ENCODE measurements at regions not wholly inside any gene's neighbourhood (a gene's known extent, or its start where the extent isn't known, plus 50 kb on each side); places are given as distances from the start of the nearest gene placed in this dataset.

DNA sequence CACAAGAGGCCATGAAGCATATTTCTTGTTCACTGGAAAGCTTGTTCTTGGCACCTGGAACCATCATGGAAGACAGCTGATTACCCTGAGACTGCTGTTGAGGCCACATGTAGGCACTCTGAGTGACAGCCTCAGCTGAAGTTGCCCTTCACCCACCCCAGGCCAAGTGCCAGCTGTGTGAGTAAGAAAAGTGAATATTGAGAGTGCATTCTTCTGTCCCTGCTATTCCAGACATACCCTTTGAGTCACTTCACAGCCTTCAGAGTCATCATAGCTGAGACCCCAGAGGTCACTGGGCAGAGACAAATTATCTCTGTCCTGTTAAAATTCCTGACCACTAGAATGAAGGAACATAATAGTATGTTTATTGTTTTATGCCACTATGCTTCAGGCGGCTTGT lies 79.6 kb downstream of the NFKBIZ start:
- ChIA-PET CTCF (interaction anchor here (1.1 kb wide), 1 partner anchor 296 kb away, joined by 3 read pairs; no protein-coding TSS in a partner anchor), POLR2A (no interaction called here)
- Histone ChIP-seq H3K27me3 (ENCODE audit: control insufficient read depth, insufficient read depth, low read length) (no peaks in the 10 kb centered on the region), H3K4me3 (ENCODE audit: low read depth, low read length) (no peak overlapping the region), H3K27ac (ENCODE audit: low read depth, low read length) (no peak overlapping the region), H3K9me3 (ENCODE audit: control insufficient read depth, insufficient read depth, low read length) (no peaks in the 10 kb centered on the region)
- no peak for DNase-seq (ENCODE audit: low read depth, low spot score)
- TF ChIP-seq, protein P1, sequence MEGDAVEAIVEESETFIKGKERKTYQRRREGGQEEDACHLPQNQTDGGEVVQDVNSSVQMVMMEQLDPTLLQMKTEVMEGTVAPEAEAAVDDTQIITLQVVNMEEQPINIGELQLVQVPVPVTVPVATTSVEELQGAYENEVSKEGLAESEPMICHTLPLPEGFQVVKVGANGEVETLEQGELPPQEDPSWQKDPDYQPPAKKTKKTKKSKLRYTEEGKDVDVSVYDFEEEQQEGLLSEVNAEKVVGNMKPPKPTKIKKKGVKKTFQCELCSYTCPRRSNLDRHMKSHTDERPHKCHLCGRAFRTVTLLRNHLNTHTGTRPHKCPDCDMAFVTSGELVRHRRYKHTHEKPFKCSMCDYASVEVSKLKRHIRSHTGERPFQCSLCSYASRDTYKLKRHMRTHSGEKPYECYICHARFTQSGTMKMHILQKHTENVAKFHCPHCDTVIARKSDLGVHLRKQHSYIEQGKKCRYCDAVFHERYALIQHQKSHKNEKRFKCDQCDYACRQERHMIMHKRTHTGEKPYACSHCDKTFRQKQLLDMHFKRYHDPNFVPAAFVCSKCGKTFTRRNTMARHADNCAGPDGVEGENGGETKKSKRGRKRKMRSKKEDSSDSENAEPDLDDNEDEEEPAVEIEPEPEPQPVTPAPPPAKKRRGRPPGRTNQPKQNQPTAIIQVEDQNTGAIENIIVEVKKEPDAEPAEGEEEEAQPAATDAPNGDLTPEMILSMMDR (IDR thresholded peaks at IDR 0.05; ENCODE audit: low read depth, low read length): no peak

DNA sequence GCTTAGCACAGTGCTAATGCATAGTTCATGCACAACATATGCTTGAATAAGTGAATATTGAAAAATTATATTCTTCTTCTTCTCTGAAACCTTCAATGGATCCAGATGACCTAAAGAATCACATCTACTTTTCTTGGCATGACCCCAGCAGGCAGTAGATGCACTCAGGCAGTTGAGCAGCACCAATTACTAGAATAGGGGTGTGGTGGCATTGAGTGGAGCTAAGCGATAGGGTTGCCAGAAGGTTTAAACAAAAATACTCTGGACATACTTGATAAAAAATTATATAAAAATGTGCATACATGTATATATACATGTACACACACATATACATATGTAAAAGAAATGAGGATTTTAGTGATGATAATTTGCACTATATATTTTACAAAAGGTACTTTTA lies 81.8 kb downstream of the NFKBIZ start:
- H3K9me3 ChIP-seq (ENCODE audit: control insufficient read depth, insufficient read depth, low read length): no peaks in the 10 kb centered on the region; the same call in 1 of the 2 replicates
- H3K27ac ChIP-seq (ENCODE audit: low read depth, low read length): no peak overlapping the region
- TF ChIP-seq, protein P1 (IDR thresholded peaks at IDR 0.05; ENCODE audit: low read depth, low read length): no peak
- ChIA-PET POLR2A (no interaction called here), CTCF (interaction anchor here (1.9 kb wide), 1 partner anchor 12 kb away, joined by 4 read pairs; no protein-coding TSS in a partner anchor)
- no peaks in the 10 kb centered on the region for H3K27me3 ChIP-seq (ENCODE audit: control insufficient read depth, insufficient read depth, low read length)
- no peak overlapping the region for H3K4me3 ChIP-seq (ENCODE audit: low read depth, low read length)
- DNase-seq (ENCODE audit: low read depth, low spot score): no peak

DNA sequence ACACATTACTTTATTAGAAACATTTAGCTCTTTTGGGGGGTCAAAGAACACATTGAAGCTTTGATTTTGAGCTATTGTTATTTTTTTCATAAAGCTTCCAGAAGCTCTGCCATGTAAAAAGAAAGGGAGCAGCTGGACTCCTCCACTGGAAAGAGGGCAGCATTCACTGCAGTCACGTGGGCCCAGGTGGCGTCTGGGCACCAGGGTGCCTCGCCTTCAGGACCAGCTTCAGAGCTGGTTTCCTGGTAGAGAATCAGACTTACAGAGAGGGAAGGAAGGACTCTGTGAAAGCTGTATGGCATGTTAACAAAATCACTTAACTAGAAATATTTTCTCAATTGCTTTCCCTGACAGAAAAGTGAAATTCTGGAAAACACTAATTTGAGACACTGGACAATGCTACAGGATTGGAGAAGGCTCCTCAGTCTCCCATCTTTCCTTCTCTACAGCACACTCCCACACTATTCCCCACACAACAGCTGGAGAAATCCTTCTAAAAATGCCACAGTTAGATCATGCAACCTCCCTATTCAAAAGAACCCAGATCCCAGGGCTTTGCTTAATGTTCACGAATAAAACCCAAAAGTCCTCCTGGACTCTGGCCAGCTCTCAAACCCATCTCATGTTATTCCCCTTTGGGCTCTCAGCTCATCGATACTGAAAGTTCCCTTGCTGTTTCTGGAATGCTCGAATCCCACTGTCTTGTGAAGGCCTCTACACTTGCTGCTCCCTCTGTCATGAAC lies 83.2 kb downstream of the NFKBIZ start:
- ChIA-PET CTCF (interaction anchor here (1.2 to 1.9 kb wide), 4 partner anchors 11 to 296 kb away, joined by 4 to 7 read pairs (median 4); no protein-coding TSS in a partner anchor), POLR2A (no interaction called here)
- Histone ChIP-seq H3K4me3 (ENCODE audit: low read depth, low read length) (no peak overlapping the region), H3K27me3 (ENCODE audit: control insufficient read depth, insufficient read depth, low read length) (no peaks in the 10 kb centered on the region), H3K9me3 (ENCODE audit: control insufficient read depth, insufficient read depth, low read length) (no peaks in the 10 kb centered on the region; the same call in 1 of the 2 replicates), H3K27ac (ENCODE audit: low read depth, low read length) (no peak overlapping the region)
- DNase-seq (ENCODE audit: low read depth, low spot score): no peak
- TF ChIP-seq, protein P1 (IDR thresholded peaks at IDR 0.05; ENCODE audit: low read depth, low read length): no peak

DNA sequence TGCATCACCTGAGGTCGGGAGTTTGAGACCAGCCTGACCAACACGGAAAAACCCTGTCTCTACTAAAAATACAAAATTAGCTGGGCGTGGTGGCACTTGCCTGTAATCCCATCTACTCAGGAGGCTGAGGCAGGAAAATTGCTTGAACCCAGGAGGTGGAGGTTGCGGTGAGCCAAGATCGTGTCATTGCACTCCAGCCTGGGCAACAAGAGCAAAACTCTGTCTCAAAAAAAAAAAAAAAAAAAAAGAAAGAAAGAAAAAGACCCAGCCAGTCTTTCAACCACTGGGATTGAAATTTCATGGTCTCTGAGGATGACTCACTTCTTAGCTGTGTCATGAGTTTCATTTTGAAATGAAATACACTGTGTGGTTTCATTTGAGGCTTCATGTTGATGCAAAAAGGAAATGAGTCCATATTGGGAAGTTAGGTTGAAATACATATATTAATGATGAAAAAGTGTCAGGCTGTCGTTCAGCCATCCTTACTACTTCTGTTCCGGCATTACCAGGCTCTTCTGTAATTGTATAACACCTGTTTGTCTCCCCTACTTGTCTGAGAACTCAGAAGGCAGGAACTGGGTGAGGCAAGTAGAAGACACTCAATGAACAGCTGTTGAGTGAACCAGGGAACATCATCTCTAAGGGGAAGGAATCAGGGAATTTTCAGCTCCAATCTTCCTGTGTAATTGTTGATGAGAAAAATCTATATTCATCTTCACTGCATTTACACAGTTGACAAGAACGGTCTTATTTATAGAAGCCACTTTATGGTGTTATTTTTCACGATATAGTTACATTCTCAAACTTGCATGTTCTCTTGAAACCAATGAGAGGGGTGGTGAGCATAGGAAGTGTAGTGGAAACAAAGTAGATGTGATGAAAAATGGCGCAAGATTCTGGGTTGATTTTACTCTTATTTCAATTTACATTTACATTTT lies 87.4 kb downstream of the NFKBIZ start:
- TF ChIP-seq, protein P1 (IDR thresholded peaks at IDR 0.05; ENCODE audit: low read depth, low read length): no peak
- POLR2A ChIA-PET: interaction anchor here (0.6 to 2.6 kb wide), 4 partner anchors 34 to 132 kb away, joined by 3 to 14 read pairs (median 3); partner anchors contain the start of gene NFKBIZ
- CTCF ChIA-PET: interaction anchor here (0.5 to 1.6 kb wide), 4 partner anchors 21 to 293 kb away, joined by 3 to 6 read pairs (median 4); no protein-coding TSS in a partner anchor

More for the DNA sequence above, 87.4 kb downstream of the NFKBIZ start:
- peak overlapping the region; percentile 80 for H3K27ac ChIP-seq (ENCODE audit: low read depth, low read length)
- H3K4me3 ChIP-seq (ENCODE audit: low read depth, low read length): no peak overlapping the region
- no peaks in the 10 kb centered on the region; the same call in 1 of the 2 replicates for H3K9me3 ChIP-seq (ENCODE audit: control insufficient read depth, insufficient read depth, low read length)
- DNase-seq (ENCODE audit: low read depth, low spot score): peak; percentile 52
- H3K27me3 ChIP-seq (ENCODE audit: control insufficient read depth, insufficient read depth, low read length): no peaks in the 10 kb centered on the region

Data from AG04450 (cell line).